ENCODE measurements at regions not wholly inside any gene's neighbourhood (a gene's known extent, or its start where the extent isn't known, plus 50 kb on each side); places are given as distances from the start of the nearest gene placed in this dataset.

- no peak overlapping the region for H2BK5ac ChIP-seq (ENCODE audit: insufficient read length, low read length)
- Mint-ChIP-seq H3K27me3 (ENCODE audit: low read depth) (no peaks in the 10 kb centered on the region; the same call in none of the 2 replicates), H3K36me3 (ENCODE audit: insufficient read depth in 1 of 3, low read depth in 3 of 3) (peaks cover 0 to 6% (median 4%) of the 10 kb centered on the region in 3 experiments; a peak in 2 of 7 replicates), H3K4me1 (peaks cover 0 to 3% of the 10 kb centered on the region in 2 experiments; a peak in 2 of 4 replicates), H3K27ac (no peak overlapping the region; a peak in 1 of 7 replicates), H3K4me3 (no peak overlapping the region), H3K9me3 (peaks cover 7 to 11% of the 10 kb centered on the region in 2 experiments; a peak in 4 of 5 replicates)
- no peaks in the 10 kb centered on the region for H3K23me2 ChIP-seq (ENCODE audit: insufficient read length, low read depth, low read length, poor library complexity, severe bottlenecking)
- no peak overlapping the region for H3K4me2 ChIP-seq (ENCODE audit: insufficient read depth, insufficient read length, low read length)
- no peaks in the 10 kb centered on the region for H4K20me1 ChIP-seq (ENCODE audit: control insufficient read depth, insufficient read depth, insufficient read length)
- TF ChIP-seq CTCF (conservative IDR thresholded peaks at IDR 0.05) = no peak
- no peak overlapping the region for H4K91ac ChIP-seq (ENCODE audit: insufficient read length, low read depth, low read length)
- DNase-seq = no peak
- no peak overlapping the region for H2BK20ac ChIP-seq (ENCODE audit: low read depth, low read length, poor library complexity, severe bottlenecking)
- H2BK15ac ChIP-seq (ENCODE audit: low read depth, low read length) = no peak overlapping the region
- H3K56ac ChIP-seq (ENCODE audit: insufficient read length, low read depth, low read length) = no peak overlapping the region
- WGBS (ENCODE audit: extremely low coverage, insufficient read length, low lambda C conversion rate) = no CpG with 5 or more reads among the region's 4 CpGs
- H2AFZ ChIP-seq (ENCODE audit: low read length) = no peak overlapping the region
- H2BK120ac ChIP-seq (ENCODE audit: low read depth, low read length, poor library complexity, severe bottlenecking) = no peak overlapping the region
- no peak overlapping the region for H2BK12ac ChIP-seq (ENCODE audit: insufficient read length, low read depth, low read length)
- H3K18ac ChIP-seq (ENCODE audit: insufficient read length, low read depth, low read length) = no peak overlapping the region
- H4K8ac ChIP-seq (replicated peaks; ENCODE audit: insufficient read length, low read depth, low read length) = no peak overlapping the region
- no peak overlapping the region for H3K27ac ChIP-seq (ENCODE audit: insufficient read length, low read depth, low read length)
- H3K27me3 ChIP-seq (ENCODE audit: insufficient read depth, low read length) = no peaks in the 10 kb centered on the region
- no peak overlapping the region for H3K4ac ChIP-seq (ENCODE audit: low read depth, low read length)
- no peak overlapping the region for H3T11ph ChIP-seq (ENCODE audit: low read length)
- H2AK5ac ChIP-seq (ENCODE audit: insufficient read length, low read length) = no peak overlapping the region
- no peak overlapping the region for H3K23ac ChIP-seq (ENCODE audit: insufficient read length, low read depth, low read length)
- H3K79me2 ChIP-seq (ENCODE audit: insufficient read depth, low read length) = no peaks in the 10 kb centered on the region
- no peaks in the 10 kb centered on the region for H3K4me1 ChIP-seq (ENCODE audit: insufficient read depth, low read length)
- H3K9me3 ChIP-seq (ENCODE audit: control insufficient read depth, low read depth, low read length) = peaks cover 6% of the 10 kb centered on the region
- no peak overlapping the region for H3K9ac ChIP-seq (ENCODE audit: extremely low read depth, insufficient read length, low read length)
- H3K79me1 ChIP-seq (ENCODE audit: insufficient read depth, low read depth, low read length, poor library complexity, severe bottlenecking) = no peaks in the 10 kb centered on the region
- H3K14ac ChIP-seq (ENCODE audit: insufficient read depth, low read length) = no peak overlapping the region
- H4K5ac ChIP-seq (ENCODE audit: insufficient read length, low read depth, low read length) = no peak overlapping the region
Observed at GRCh38 chr5:79890119-79890929, 100.7 kb downstream of the MTX3 start.
